Neural progenitor cell (in vitro differentiated cells): ENCODE measurements at regions not wholly inside any gene's neighbourhood (a gene's known extent, or its start where the extent isn't known, plus 50 kb on each side); places are given as distances from the start of the nearest gene placed in this dataset.

Source experiments
- DNase-seq: peaks from one replicate; pipeline ENCODE4 v3.0.0-alpha.2; 2016; ENCODE audit warnings: low spot score
- H2AFZ ChIP-seq: fragments of 200-600 bp; sonication (generic); replicated peaks from 2 replicates; pipeline ENCODE4 v1.6.1; 2016; ENCODE audit warnings: antibody characterized with exemption
- H3F3A ChIP-seq: fragments of 200-600 bp; sonication (generic); 2 replicates; pipeline ENCODE4 v1.6.1; 2016; ENCODE audit warnings: antibody characterized with exemption, low read depth
- H3K27ac ChIP-seq: fragments of 200-600 bp; sonication (generic); 2 replicates; pipeline ENCODE4 v1.5.1; 2016; ENCODE audit warnings: mild to moderate bottlenecking
- H3K27me3 ChIP-seq: fragments of 200-600 bp; sonication (generic); 2 replicates; pipeline ENCODE4 v1.6.1; 2016; ENCODE audit warnings: mild to moderate bottlenecking, moderate library complexity
- H3K36me3 ChIP-seq: fragments of 200-600 bp; sonication (generic); 2 replicates; pipeline ENCODE4 v1.5.1; 2016
- H3K4me1 ChIP-seq: fragments of 200-600 bp; sonication (generic); 2 replicates; pipeline ENCODE4 v1.6.1; 2016; ENCODE audit warnings: mixed run types
- H3K4me2 ChIP-seq: fragments of 200-600 bp; sonication (generic); 2 replicates; pipeline ENCODE4 v1.6.1; 2016
- H3K4me3 ChIP-seq: fragments of 200-600 bp; sonication (generic); 2 replicates; pipeline ENCODE4 v1.5.1; 2016
- H3K79me2 ChIP-seq: fragments of 200-600 bp; sonication (generic); 2 replicates; pipeline ENCODE4 v1.6.1; 2016; ENCODE audit warnings: low read depth
- H3K9ac ChIP-seq: fragments of 200-600 bp; sonication (generic); 2 replicates; pipeline ENCODE4 v1.6.1; 2016
- H3K9me3 ChIP-seq: fragments of 200-600 bp; sonication (generic); 2 replicates; pipeline ENCODE4 v1.5.1; 2016; ENCODE audit warnings: low read depth
- H4K20me1 ChIP-seq: fragments of 200-600 bp; sonication (generic); 2 replicates; pipeline ENCODE4 v1.6.1; 2016; ENCODE audit warnings: low read depth
- H3K27ac Mint-ChIP-seq: 3 replicates; pipeline ENCODE4 v1.8.0; 2021; ENCODE audit warnings: mixed read lengths
- H3K27me3 Mint-ChIP-seq: 2 replicates; pipeline ENCODE4 v1.8.0; 2022; ENCODE audit warnings: low read depth, mild to moderate bottlenecking, inconsistent platforms, moderate library complexity, mixed read lengths; ENCODE audit not compliant: insufficient read depth
- H3K36me3 Mint-ChIP-seq: 3 replicates; pipeline ENCODE4 v1.8.0; 2021; ENCODE audit warnings: mixed read lengths
- H3K4me1 Mint-ChIP-seq: 3 replicates; pipeline ENCODE4 v1.8.0; 2021; ENCODE audit warnings: mixed read lengths
- H3K4me3 Mint-ChIP-seq: 3 replicates; pipeline ENCODE4 v1.8.0; 2021; ENCODE audit warnings: mild to moderate bottlenecking, moderate library complexity, mixed read lengths
- H3K9me3 Mint-ChIP-seq: 3 replicates; pipeline ENCODE4 v1.8.0; 2020; ENCODE audit warnings: mixed read lengths
- CTCF ChIP-seq: fragments of 200-600 bp; sonication (generic); IDR thresholded peaks from 2 replicates; pipeline ENCODE4 v1.5.1; 2017; ENCODE audit warnings: antibody characterized with exemption, mild to moderate bottlenecking
- EZH2 ChIP-seq: fragments of 200-600 bp; sonication (generic); IDR thresholded peaks from 2 replicates; pipeline ENCODE4 v1.6.1; 2017; ENCODE audit warnings: antibody characterized with exemption, mild to moderate bottlenecking, moderate library complexity
- EZH2phosphoT487 ChIP-seq: fragments of 200-600 bp; sonication (generic); IDR thresholded peaks from 2 replicates; pipeline ENCODE4 v1.6.1; 2017; ENCODE audit warnings: antibody characterized with exemption

- H3K4me3 Mint-ChIP-seq: no peak overlapping the region
- Histone ChIP-seq H3K4me2 (no peak overlapping the region), H3K27me3 (no peaks in the 10 kb centered on the region), H3K9me3 (no peaks in the 10 kb centered on the region), H3F3A (no peaks in the 10 kb centered on the region), H2AFZ (no peak overlapping the region), H3K36me3 (no peaks in the 10 kb centered on the region), H3K4me3 (no peak overlapping the region), H3K79me2 (no peaks in the 10 kb centered on the region), H3K9ac (no peak overlapping the region), H3K27ac (no peak overlapping the region), H4K20me1 (no peaks in the 10 kb centered on the region), H3K4me1 (no peaks in the 10 kb centered on the region)
- H3K36me3 Mint-ChIP-seq: no peaks in the 10 kb centered on the region
- H3K9me3 Mint-ChIP-seq: no peaks in the 10 kb centered on the region
- H3K27me3 Mint-ChIP-seq: no peaks in the 10 kb centered on the region
- H3K27ac Mint-ChIP-seq: no peak overlapping the region
- no peaks in the 10 kb centered on the region for H3K4me1 Mint-ChIP-seq
- TF ChIP-seq EZH2 (no peak), EZH2phosphoT487 (no peak), CTCF (no peak)
- no peak for DNase-seq
Measured at GRCh38 chr3:109984976-109985375, 647.6 kb upstream of the DPPA4 start.

- Histone ChIP-seq H3K36me3 (no peaks in the 10 kb centered on the region), H3K27me3 (no peaks in the 10 kb centered on the region), H3K4me1 (no peaks in the 10 kb centered on the region), H3F3A (no peaks in the 10 kb centered on the region), H3K9me3 (no peaks in the 10 kb centered on the region), H3K79me2 (no peaks in the 10 kb centered on the region), H3K27ac (no peak overlapping the region), H4K20me1 (no peaks in the 10 kb centered on the region), H3K4me3 (no peak overlapping the region), H3K9ac (no peak overlapping the region), H3K4me2 (no peak overlapping the region), H2AFZ (peak overlapping the region; percentile 17)
- H3K9me3 Mint-ChIP-seq: no peaks in the 10 kb centered on the region
- H3K4me3 Mint-ChIP-seq: no peak overlapping the region
- H3K4me1 Mint-ChIP-seq: no peaks in the 10 kb centered on the region
- TF ChIP-seq EZH2: no peak
- TF ChIP-seq EZH2phosphoT487: no peak
- no peak for TF ChIP-seq CTCF
- no peak for DNase-seq
- H3K27ac Mint-ChIP-seq: peak overlapping the region; percentile 28
- no peaks in the 10 kb centered on the region for H3K27me3 Mint-ChIP-seq
- no peaks in the 10 kb centered on the region for H3K36me3 Mint-ChIP-seq
Measured at GRCh38 chr3:109985943-109986555, 648.7 kb upstream of the DPPA4 start.

- TF ChIP-seq CTCF: no peak
- TF ChIP-seq EZH2: no peak
- no peak for TF ChIP-seq EZH2phosphoT487
- Histone ChIP-seq H4K20me1 (no peaks in the 10 kb centered on the region), H3K9ac (no peak overlapping the region), H3K9me3 (no peaks in the 10 kb centered on the region), H3K36me3 (no peaks in the 10 kb centered on the region), H3K79me2 (no peaks in the 10 kb centered on the region), H3K4me2 (no peak overlapping the region), H3K27ac (no peak overlapping the region), H3K4me1 (no peaks in the 10 kb centered on the region), H3K4me3 (no peak overlapping the region), H3F3A (no peaks in the 10 kb centered on the region), H3K27me3 (no peaks in the 10 kb centered on the region), H2AFZ (no peak overlapping the region)
- H3K36me3 Mint-ChIP-seq: no peaks in the 10 kb centered on the region
- no peak for DNase-seq
- H3K4me1 Mint-ChIP-seq: no peaks in the 10 kb centered on the region
- H3K27ac Mint-ChIP-seq: no peak overlapping the region
- H3K27me3 Mint-ChIP-seq: no peaks in the 10 kb centered on the region
- H3K9me3 Mint-ChIP-seq: peaks cover 2% of the 10 kb centered on the region
- no peak overlapping the region for H3K4me3 Mint-ChIP-seq
Measured at GRCh38 chr3:109994853-109995252, 657.5 kb upstream of the DPPA4 start.
